Prostate gland (tissue), 2 donors: ENCODE measurements at regions not wholly inside any gene's neighbourhood (a gene's known extent, or its start where the extent isn't known, plus 50 kb on each side); places are given as distances from the start of the nearest gene placed in this dataset.

ENCODE experiments used
- DNase-seq: peaks from one replicate; pipeline ENCODE4 v3.0.0-alpha.2; 2019; ENCODE audit warnings: low spot score
- H3K27ac ChIP-seq, 2 donors: fragments of 200-600 bp; sonication (generic); 2 replicates each; pipeline ENCODE4 v1.5.1; 2017 to 2019
- H3K27me3 ChIP-seq: fragments of 200-600 bp; sonication (generic); replicated peaks from 2 replicates; pipeline ENCODE4 v1.5.1; 2019; ENCODE audit not compliant: insufficient read depth
- H3K36me3 ChIP-seq, 2 donors: fragments of 200-600 bp; sonication (generic); 1 replicate in 1 of 2; 2 replicates in 1 of 2; pipeline versions ENCODE4 v1.5.1 to v1.8.1; 2017 to 2019
- H3K4me1 ChIP-seq: fragments of 200-600 bp; sonication (generic); replicated peaks from 2 replicates; pipeline ENCODE4 v1.5.1; 2019
- H3K4me3 ChIP-seq, 2 donors: fragments of 200-600 bp; sonication (generic); 2 replicates each; pipeline ENCODE4 v1.5.1; 2017 to 2019
- H3K9me3 ChIP-seq: fragments of 200-600 bp; sonication (generic); 2 replicates; pipeline ENCODE4 v1.5.1; 2017
- CTCF ChIP-seq, 4 experiments: fragments of 200-600 bp in 2 of 4; fragments of 450-650 bp in 2 of 4; sonication (generic) in 2 of 4; IDR thresholded peaks; 1 replicate in 3 of 4; 2 replicates in 1 of 4; pipeline ENCODE4 v1.5.1; 2016 to 2019; ENCODE audit warnings: antibody characterized with exemption in 4 of 4, mild to moderate bottlenecking in 2 of 4, moderate library complexity in 2 of 4
- POLR2A ChIP-seq: fragments of 450-650 bp; IDR thresholded peaks from one replicate; pipeline ENCODE4 v1.6.1; 2016; ENCODE audit warnings: antibody characterized with exemption, mild to moderate bottlenecking
- POLR2AphosphoS5 ChIP-seq: sonication (generic); formaldehyde crosslinking; IDR thresholded peaks from one replicate; pipeline ENCODE4 v1.6.1; 2017; ENCODE audit warnings: antibody characterized with exemption
- WGBS: methylation state at CpG from one replicate; pipeline ENCODE4 v1.1.5; 2018; 5-methylcytosine and 5-hydroxymethylcytosine counted together
- intact Hi-C: fragments of 100-400 bp; cut with DNase I; formaldehyde crosslinking; loops from one replicate; pipeline ENCODE4 v1.14.2; 2022

- WGBS, result 81% methylated on average over 4 of the region's 4 CpGs
- no peak overlapping the region for H3K4me3 ChIP-seq
- no peak for DNase-seq
- H3K27ac ChIP-seq, result no peak overlapping the region
- H3K27me3 ChIP-seq, result no peaks in the 10 kb centered on the region
- intact Hi-C loops, result no loop called here
- H3K36me3 ChIP-seq, result no peaks in the 10 kb centered on the region
- no peaks in the 10 kb centered on the region for H3K4me1 ChIP-seq
- no peak for TF ChIP-seq CTCF (IDR thresholded peaks at IDR 0.05)
- no peak for TF ChIP-seq POLR2AphosphoS5
- no peak for TF ChIP-seq POLR2A
- no peaks in the 10 kb centered on the region for H3K9me3 ChIP-seq
These were observed 456.1 kb upstream of the GBE1 start for GRCh38 chr3:82217571-82217970.

DNA sequence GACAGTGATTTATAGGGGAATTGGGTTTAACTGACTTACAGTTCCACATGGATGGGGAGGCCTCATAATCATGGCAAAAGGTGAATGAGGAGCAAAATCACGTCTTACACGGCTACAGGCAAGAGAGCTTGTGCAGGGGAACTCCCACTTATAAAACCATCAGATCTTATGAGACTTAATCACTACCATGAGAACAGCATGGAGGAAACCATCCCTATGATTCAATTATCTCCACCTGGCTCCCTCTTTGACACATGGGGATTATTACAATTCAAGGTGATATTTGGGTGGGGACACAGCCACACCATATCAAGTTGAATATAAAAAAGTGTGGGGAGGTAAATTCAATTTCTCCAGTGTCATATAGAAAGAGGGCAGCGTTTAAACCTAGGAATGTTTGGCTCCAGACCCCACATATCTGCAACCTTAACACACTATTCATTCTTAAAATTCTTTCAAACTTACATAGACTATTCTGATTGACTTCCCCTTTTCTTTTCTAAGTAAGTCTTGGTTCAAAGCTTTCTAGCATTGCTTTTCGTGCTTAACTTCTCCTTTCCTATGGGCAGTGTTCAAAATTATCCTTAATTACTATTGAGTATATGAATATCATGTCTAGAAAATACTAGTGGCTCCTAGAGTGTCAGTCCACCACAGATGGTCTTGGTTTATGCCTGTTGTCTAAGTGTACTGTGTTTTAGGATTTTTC is 446.7 kb upstream of the GBE1 start:
- no peak overlapping the region for H3K27ac ChIP-seq
- H3K4me1 ChIP-seq, result no peaks in the 10 kb centered on the region
- no peak for DNase-seq
- no peaks in the 10 kb centered on the region for H3K9me3 ChIP-seq
- H3K4me3 ChIP-seq, result no peak overlapping the region
- no peak for TF ChIP-seq POLR2A
- TF ChIP-seq POLR2AphosphoS5, result no peak
- no peak for TF ChIP-seq CTCF (IDR thresholded peaks at IDR 0.05)
- no peaks in the 10 kb centered on the region for H3K27me3 ChIP-seq
- WGBS, result 45% methylated on average over 4 of the region's 4 CpGs
- H3K36me3 ChIP-seq, result no peaks in the 10 kb centered on the region
- intact Hi-C loops, result no loop called here

- TF ChIP-seq POLR2AphosphoS5 (no peak), POLR2A (no peak), CTCF (IDR thresholded peaks at IDR 0.05) (no peak)
- Histone ChIP-seq H3K27me3 (no peaks in the 10 kb centered on the region), H3K4me1 (no peaks in the 10 kb centered on the region), H3K4me3 (no peak overlapping the region), H3K9me3 (no peaks in the 10 kb centered on the region), H3K27ac (no peak overlapping the region), H3K36me3 (no peaks in the 10 kb centered on the region)
- no peak for DNase-seq
- intact Hi-C loops, result no loop called here
- 86% methylated on average over 5 of the region's 5 CpGs for WGBS
These were observed 440.8 kb upstream of the GBE1 start for GRCh38 chr3:82202269-82202668.

- intact Hi-C loops, result no loop called here
- H3K9me3 ChIP-seq, result no peaks in the 10 kb centered on the region
- no peak overlapping the region for H3K4me3 ChIP-seq
- no peak overlapping the region for H3K27ac ChIP-seq
- TF ChIP-seq CTCF (IDR thresholded peaks at IDR 0.05), result no peak
- TF ChIP-seq POLR2AphosphoS5, result no peak
- no peak for TF ChIP-seq POLR2A
- H3K27me3 ChIP-seq, result no peaks in the 10 kb centered on the region
- H3K4me1 ChIP-seq, result no peaks in the 10 kb centered on the region
- DNase-seq, result no peak
- WGBS, result 89% methylated on average over 2 of the region's 2 CpGs
- no peaks in the 10 kb centered on the region for H3K36me3 ChIP-seq
These were observed 439.9 kb upstream of the GBE1 start for GRCh38 chr3:82201316-82201715.

DNA sequence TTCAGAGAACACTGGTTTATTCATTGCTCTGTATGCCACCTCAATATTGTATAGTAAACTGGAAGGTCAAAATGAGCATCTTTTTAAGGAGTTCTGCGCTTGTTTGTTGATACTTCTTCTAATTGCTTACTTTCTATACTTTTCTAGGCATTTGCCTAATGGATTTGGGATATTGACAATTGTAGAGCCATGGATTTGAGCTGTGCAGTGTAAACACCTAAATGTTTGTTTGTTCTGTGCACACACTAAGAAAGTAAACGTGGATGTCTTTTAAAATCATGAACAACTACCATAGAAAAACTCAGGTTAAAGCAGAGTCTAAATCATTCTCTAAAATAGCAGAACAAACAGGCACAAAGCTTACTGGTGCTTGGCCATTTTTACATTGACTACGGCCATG is 436.6 kb upstream of the GBE1 start:
- 69% methylated on average over 3 of the region's 3 CpGs for WGBS
- DNase-seq, result no peak
- Histone ChIP-seq H3K36me3 (no peaks in the 10 kb centered on the region), H3K4me1 (no peaks in the 10 kb centered on the region), H3K27me3 (no peaks in the 10 kb centered on the region), H3K27ac (no peak overlapping the region), H3K9me3 (no peaks in the 10 kb centered on the region), H3K4me3 (no peak overlapping the region)
- TF ChIP-seq POLR2A, result no peak
- TF ChIP-seq CTCF (IDR thresholded peaks at IDR 0.05), result no peak
- no peak for TF ChIP-seq POLR2AphosphoS5
- intact Hi-C loops, result no loop called here
